Activated CD8-positive, alpha-beta memory T cell treated with anti-CD3 and anti-CD28 coated beads for 36 hours (primary cell): ENCODE measurements at regions not wholly inside any gene's neighbourhood (a gene's known extent, or its start where the extent isn't known, plus 50 kb on each side); places are given as distances from the start of the nearest gene placed in this dataset.

ENCODE experiments used
- CTCF ChIA-PET: fragments of 350-600 bp; sonication (Branson Sonifier 250); formaldehyde crosslinking; loops from one replicate; lab custom pipeline; 2021; ENCODE audit warnings: antibody characterized with exemption; lab: Charles Lee
- POLR2A ChIA-PET: fragments of 350-600 bp; sonication (Branson Sonifier 250); formaldehyde crosslinking; loops from one replicate; lab custom pipeline; 2021; ENCODE audit warnings: antibody characterized with exemption; lab: Charles Lee

- CTCF ChIA-PET: no interaction called here
- POLR2A ChIA-PET: no interaction called here
These were observed 56.4 kb downstream of the NEUROD6 start for GRCh38 chr7:31284106-31284505.

GRCh38 chr7:31271641-31272405 lies 68.7 kb downstream of the NEUROD6 start:
- POLR2A ChIA-PET: no interaction called here

GRCh38 chr7:31267486-31267885 lies 73.0 kb downstream of the NEUROD6 start:
- ChIA-PET POLR2A (no interaction called here), CTCF (no interaction called here)

More at GRCh38 chr7:31271641-31272405, 68.7 kb downstream of the NEUROD6 start:
- CTCF ChIA-PET: no interaction called here

- ChIA-PET POLR2A (no interaction called here), CTCF (interaction anchor here (1.3 kb wide), 1 partner anchor 9 kb away, joined by 3 read pairs; no protein-coding TSS in a partner anchor)
These were observed 77.2 kb downstream of the NEUROD6 start for GRCh38 chr7:31263338-31263737.

GRCh38 chr7:31261341-31261740 lies 79.2 kb downstream of the NEUROD6 start:
- ChIA-PET CTCF (no interaction called here), POLR2A (no interaction called here)

GRCh38 chr7:31260851-31261250 lies 79.7 kb downstream of the NEUROD6 start:
- ChIA-PET POLR2A (no interaction called here), CTCF (no interaction called here)

GRCh38 chr7:31258391-31258790 lies 82.1 kb downstream of the NEUROD6 start:
- ChIA-PET CTCF (no interaction called here), POLR2A (no interaction called here)

- ChIA-PET CTCF (no interaction called here), POLR2A (no interaction called here)
These were observed 84.0 kb downstream of the NEUROD6 start for GRCh38 chr7:31256506-31256905.

GRCh38 chr7:31254926-31255325 lies 85.6 kb downstream of the NEUROD6 start:
- CTCF ChIA-PET: no interaction called here
- POLR2A ChIA-PET: no interaction called here

GRCh38 chr7:31253532-31253931 lies 87.0 kb downstream of the NEUROD6 start:
- CTCF ChIA-PET: no interaction called here

GRCh38 chr7:31251441-31251840 lies 89.1 kb downstream of the NEUROD6 start:
- POLR2A ChIA-PET: no interaction called here
- CTCF ChIA-PET: no interaction called here

More at GRCh38 chr7:31253532-31253931, 87.0 kb downstream of the NEUROD6 start:
- POLR2A ChIA-PET: no interaction called here

- POLR2A ChIA-PET: no interaction called here
- CTCF ChIA-PET: no interaction called here
These were observed 90.9 kb downstream of the NEUROD6 start for GRCh38 chr7:31249671-31250070.

- ChIA-PET CTCF (no interaction called here), POLR2A (no interaction called here)
These were observed 103.7 kb downstream of the NEUROD6 start for GRCh38 chr7:31236868-31237267.

- ChIA-PET CTCF (no interaction called here), POLR2A (no interaction called here)
These were observed 105.5 kb downstream of the NEUROD6 start for GRCh38 chr7:31234836-31235605.

GRCh38 chr7:31228957-31229356 lies 111.6 kb downstream of the NEUROD6 start:
- ChIA-PET POLR2A (no interaction called here), CTCF (no interaction called here)

- POLR2A ChIA-PET: no interaction called here
- CTCF ChIA-PET: no interaction called here
These were observed 125.8 kb downstream of the NEUROD6 start for GRCh38 chr7:31214751-31215150.

- ChIA-PET CTCF (no interaction called here), POLR2A (no interaction called here)
These were observed 129.2 kb downstream of the NEUROD6 start for GRCh38 chr7:31211281-31211680.

GRCh38 chr7:31204071-31204470 lies 136.5 kb downstream of the NEUROD6 start:
- POLR2A ChIA-PET: no interaction called here
- CTCF ChIA-PET: no interaction called here

- ChIA-PET CTCF (no interaction called here), POLR2A (no interaction called here)
These were observed 137.0 kb downstream of the NEUROD6 start for GRCh38 chr7:31203551-31203950.

GRCh38 chr7:31202801-31203200 lies 137.7 kb downstream of the NEUROD6 start:
- POLR2A ChIA-PET: no interaction called here
- CTCF ChIA-PET: no interaction called here

GRCh38 chr7:31192986-31193385 lies 140.9 kb downstream of the ADCYAP1R1 start:
- CTCF ChIA-PET: no interaction called here

More at GRCh38 chr7:31192986-31193385, 140.9 kb downstream of the ADCYAP1R1 start:
- POLR2A ChIA-PET: no interaction called here
